Testis (tissue), 2 donors: ENCODE measurements at regions not wholly inside any gene's neighbourhood (a gene's known extent, or its start where the extent isn't known, plus 50 kb on each side); places are given as distances from the start of the nearest gene placed in this dataset.

Experiments used
- DNase-seq: peaks from one replicate; pipeline ENCODE4 v3.0.0-alpha.2; 2019
- H3K27ac ChIP-seq, 2 donors: fragments of 200-600 bp; sonication (generic); one replicate each; pipeline ENCODE4 v1.5.1; 2019
- H3K27me3 ChIP-seq: fragments of 200-600 bp; sonication (generic); one replicate; pipeline ENCODE4 v1.5.1; 2019
- H3K36me3 ChIP-seq: fragments of 200-600 bp; sonication (generic); one replicate; pipeline ENCODE4 v1.5.1; 2017; ENCODE audit warnings: low read depth; ENCODE audit errors: missing control alignments
- H3K4me1 ChIP-seq: fragments of 200-600 bp; sonication (generic); one replicate; pipeline ENCODE4 v1.5.1; 2019
- H3K4me3 ChIP-seq, 2 donors: fragments of 200-600 bp; sonication (generic); one replicate each; pipeline ENCODE4 v1.5.1; 2017 to 2019
- H3K9me3 ChIP-seq: fragments of 200-600 bp; sonication (generic); one replicate; pipeline ENCODE4 v1.5.1; 2017
- POLR2A ChIP-seq: fragments of 450-650 bp; IDR thresholded peaks from one replicate; pipeline ENCODE4 v1.6.1; 2017; ENCODE audit warnings: antibody characterized with exemption, mild to moderate bottlenecking, moderate library complexity
- WGBS, 2 donors: methylation state at CpG; one replicate each; pipeline ENCODE4 v1.1.5; 2018; 5-methylcytosine and 5-hydroxymethylcytosine counted together
- intact Hi-C: fragments of 100-400 bp; cut with DNase I; formaldehyde crosslinking; loops from one replicate; pipeline ENCODE4 v1.15.1; 2023; ENCODE audit warnings: low total_unique reads
- TF ChIP-seq, protein P1 (sequence below), 3 experiments: fragments of 450-650 bp in 2 of 3; fragments of 200-600 bp in 1 of 3; sonication (generic) in 1 of 3; IDR thresholded peaks; one replicate each; pipeline ENCODE4 v1.5.1; 2016 to 2019; ENCODE audit warnings: antibody characterized with exemption in 3 of 3, mild to moderate bottlenecking in 2 of 3, moderate library complexity in 1 of 3

DNA sequence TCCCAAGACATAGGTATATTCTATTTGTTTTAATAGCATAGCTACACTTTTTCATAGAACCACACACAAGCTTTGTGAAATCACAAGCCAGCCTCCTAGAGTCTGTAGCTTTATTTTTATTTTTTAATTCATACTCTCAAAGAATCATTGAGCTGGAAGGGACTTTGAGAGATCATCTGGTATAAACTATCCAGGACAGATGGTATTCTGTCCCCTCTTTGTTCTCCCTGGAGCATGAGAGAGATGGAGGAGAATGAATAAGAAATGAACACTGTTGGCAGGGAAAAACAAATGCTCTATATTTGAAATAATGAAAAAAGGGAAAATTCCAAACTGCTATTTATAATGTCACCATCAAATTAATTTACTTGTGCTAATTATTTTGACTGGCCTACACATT, 338.7 kb upstream of the IL12A start:
- Histone ChIP-seq H3K36me3 (no peaks in the 10 kb centered on the region), H3K27ac (no peak overlapping the region), H3K27me3 (no peaks in the 10 kb centered on the region), H3K4me1 (no peaks in the 10 kb centered on the region), H3K9me3 (no peaks in the 10 kb centered on the region), H3K4me3 (no peak overlapping the region)
- intact Hi-C loops, result no loop called here
- TF ChIP-seq, protein P1, sequence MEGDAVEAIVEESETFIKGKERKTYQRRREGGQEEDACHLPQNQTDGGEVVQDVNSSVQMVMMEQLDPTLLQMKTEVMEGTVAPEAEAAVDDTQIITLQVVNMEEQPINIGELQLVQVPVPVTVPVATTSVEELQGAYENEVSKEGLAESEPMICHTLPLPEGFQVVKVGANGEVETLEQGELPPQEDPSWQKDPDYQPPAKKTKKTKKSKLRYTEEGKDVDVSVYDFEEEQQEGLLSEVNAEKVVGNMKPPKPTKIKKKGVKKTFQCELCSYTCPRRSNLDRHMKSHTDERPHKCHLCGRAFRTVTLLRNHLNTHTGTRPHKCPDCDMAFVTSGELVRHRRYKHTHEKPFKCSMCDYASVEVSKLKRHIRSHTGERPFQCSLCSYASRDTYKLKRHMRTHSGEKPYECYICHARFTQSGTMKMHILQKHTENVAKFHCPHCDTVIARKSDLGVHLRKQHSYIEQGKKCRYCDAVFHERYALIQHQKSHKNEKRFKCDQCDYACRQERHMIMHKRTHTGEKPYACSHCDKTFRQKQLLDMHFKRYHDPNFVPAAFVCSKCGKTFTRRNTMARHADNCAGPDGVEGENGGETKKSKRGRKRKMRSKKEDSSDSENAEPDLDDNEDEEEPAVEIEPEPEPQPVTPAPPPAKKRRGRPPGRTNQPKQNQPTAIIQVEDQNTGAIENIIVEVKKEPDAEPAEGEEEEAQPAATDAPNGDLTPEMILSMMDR (IDR thresholded peaks at IDR 0.05), result no peak
- no peak for TF ChIP-seq POLR2A
- no peak for DNase-seq

DNA sequence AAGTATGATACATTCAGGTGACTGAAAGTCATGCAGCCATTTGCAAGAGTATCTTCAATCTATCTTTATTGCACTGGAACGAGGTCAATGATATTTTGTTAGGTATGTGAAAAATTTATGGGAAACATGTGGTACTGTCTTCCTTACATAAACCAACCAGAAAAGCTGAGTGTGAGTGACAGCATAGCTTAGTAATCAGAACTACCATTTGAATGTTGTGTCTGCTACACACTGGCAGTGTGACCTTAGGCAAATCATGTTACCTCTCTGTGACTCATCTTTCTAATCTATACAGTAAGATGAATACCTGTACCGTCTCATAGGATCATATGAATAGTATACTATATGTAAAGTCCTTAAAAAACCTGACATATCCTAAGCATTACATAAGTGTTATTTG, 337.9 kb upstream of the IL12A start:
- no peak for DNase-seq
- no peak overlapping the region for H3K4me3 ChIP-seq
- intact Hi-C loops, result no loop called here
- H3K9me3 ChIP-seq, result no peaks in the 10 kb centered on the region
- H3K4me1 ChIP-seq, result no peaks in the 10 kb centered on the region
- 68 to 72% methylated on average over 2 of the region's 2 CpGs for WGBS, 2 donors
- no peaks in the 10 kb centered on the region for H3K36me3 ChIP-seq
- no peak for TF ChIP-seq POLR2A
- TF ChIP-seq, protein P1 (IDR thresholded peaks at IDR 0.05), result no peak
- H3K27ac ChIP-seq, result no peak overlapping the region
- H3K27me3 ChIP-seq, result no peaks in the 10 kb centered on the region

DNA sequence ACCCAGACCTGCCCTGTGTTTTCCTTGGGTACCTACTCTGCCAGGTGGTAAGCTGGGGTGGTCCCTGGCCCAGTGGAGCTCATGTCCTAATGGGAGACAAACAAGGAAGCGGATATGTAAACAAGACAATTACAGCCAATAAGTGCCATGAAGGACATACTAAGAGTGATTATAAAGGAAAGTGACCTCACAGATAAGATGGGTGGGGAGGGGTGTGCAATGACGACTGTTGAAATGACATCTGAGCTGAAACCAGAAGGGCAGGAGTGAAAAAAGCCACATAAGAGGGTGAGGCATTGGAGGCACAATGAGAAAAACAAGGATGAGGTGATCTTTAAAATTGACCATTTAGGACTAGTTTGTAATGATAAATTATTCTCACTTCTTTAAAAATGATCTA, 336.2 kb upstream of the IL12A start:
- WGBS, 2 donors, result 68 to 84% methylated on average over 2 of the region's 2 CpGs
- no peak for DNase-seq
- no peak for TF ChIP-seq POLR2A
- TF ChIP-seq, protein P1 (IDR thresholded peaks at IDR 0.05), result no peak
- intact Hi-C loops, result no loop called here
- no peak overlapping the region for H3K27ac ChIP-seq
- no peaks in the 10 kb centered on the region for H3K27me3 ChIP-seq
- H3K4me3 ChIP-seq, result no peak overlapping the region
- H3K36me3 ChIP-seq, result no peaks in the 10 kb centered on the region
- H3K9me3 ChIP-seq, result no peaks in the 10 kb centered on the region
- no peaks in the 10 kb centered on the region for H3K4me1 ChIP-seq

DNA sequence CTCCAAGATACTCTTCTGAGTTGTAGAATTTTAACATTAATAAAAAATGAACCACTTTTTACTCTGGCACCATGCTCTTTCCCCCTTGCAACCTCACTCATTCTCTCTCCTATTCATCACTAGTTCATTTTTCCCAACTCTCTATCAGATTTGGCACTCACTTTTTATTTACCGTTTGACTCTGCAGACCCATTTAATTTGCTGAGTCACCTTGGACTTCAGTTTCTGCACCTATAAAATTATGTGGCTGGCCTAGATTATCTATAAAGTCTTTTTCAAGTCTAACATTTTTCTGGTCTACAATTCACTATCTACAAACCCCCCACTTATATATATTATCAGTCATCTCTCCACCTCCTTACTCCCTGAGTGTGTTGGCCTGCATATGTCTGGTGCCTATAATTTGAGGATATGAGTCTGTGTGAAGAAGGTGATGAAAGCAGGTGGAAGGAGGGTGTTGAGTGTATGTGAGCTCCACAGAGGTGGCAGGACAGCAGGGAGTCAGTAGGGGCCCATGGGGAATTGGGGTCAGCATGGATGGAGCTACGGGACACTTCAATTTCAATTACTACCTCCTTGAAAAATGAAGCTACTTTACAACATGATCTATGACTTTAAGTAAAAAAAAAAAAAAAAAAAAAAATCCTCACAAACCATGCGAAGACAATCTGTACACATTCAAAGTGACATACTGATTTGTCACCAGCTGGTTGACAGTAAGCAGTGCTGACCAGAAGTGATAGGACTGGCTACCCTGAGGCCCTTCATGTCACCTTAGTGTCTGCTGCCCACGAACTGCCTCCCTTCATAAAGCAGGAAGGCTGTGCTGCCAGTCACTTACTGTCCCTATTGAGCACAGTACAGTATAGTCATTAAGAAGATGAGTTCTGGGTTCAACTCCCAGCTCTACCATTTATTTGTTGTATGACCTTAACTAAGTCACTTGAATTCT, 334.2 kb upstream of the IL12A start:
- no peaks in the 10 kb centered on the region for H3K4me1 ChIP-seq
- H3K9me3 ChIP-seq, result no peaks in the 10 kb centered on the region
- H3K27me3 ChIP-seq, result no peaks in the 10 kb centered on the region
- intact Hi-C loops, result no loop called here
- TF ChIP-seq POLR2A, result no peak
- TF ChIP-seq, protein P1 (IDR thresholded peaks at IDR 0.05), result no peak
- no peak overlapping the region for H3K27ac ChIP-seq
- no peak overlapping the region for H3K4me3 ChIP-seq
- no peak for DNase-seq
- H3K36me3 ChIP-seq, result no peaks in the 10 kb centered on the region
- WGBS, 2 donors, result 73% methylated on average over 4 of the region's 4 CpGs

DNA sequence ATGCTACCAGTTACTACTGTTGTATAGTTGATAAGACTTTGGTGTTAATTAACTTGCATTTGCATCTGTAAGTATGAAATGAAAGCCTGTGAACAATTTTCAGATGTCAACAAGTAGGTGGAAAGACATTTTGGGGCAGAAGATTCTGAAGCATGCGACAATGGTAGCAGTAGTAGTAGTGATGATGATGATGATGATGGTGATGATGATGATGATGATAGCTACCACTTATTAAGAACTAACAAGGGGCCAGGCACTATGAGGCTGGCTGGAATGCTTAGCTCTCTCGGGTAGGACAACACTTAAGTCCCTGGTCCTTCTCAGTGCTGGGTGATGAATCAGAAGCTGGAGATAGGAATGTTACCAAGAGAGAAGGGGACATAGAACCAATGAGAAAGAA, 333.4 kb upstream of the IL12A start:
- TF ChIP-seq, protein P1 (IDR thresholded peaks at IDR 0.05), result no peak
- TF ChIP-seq POLR2A, result no peak
- no peak overlapping the region for H3K27ac ChIP-seq
- H3K4me1 ChIP-seq, result no peaks in the 10 kb centered on the region
- DNase-seq, result no peak
- no peaks in the 10 kb centered on the region for H3K9me3 ChIP-seq
- intact Hi-C loops, result no loop called here
- no peaks in the 10 kb centered on the region for H3K27me3 ChIP-seq
- WGBS, 2 donors, result 93 to 97% methylated on average over 2 of the region's 2 CpGs
- no peaks in the 10 kb centered on the region for H3K36me3 ChIP-seq
- H3K4me3 ChIP-seq, result no peak overlapping the region
